ENCODE measurements at regions not wholly inside any gene's neighbourhood (a gene's known extent, or its start where the extent isn't known, plus 50 kb on each side); places are given as distances from the start of the nearest gene placed in this dataset.
A peak's percentile ranks its signal among the peaks of the same experiment; 100 is the strongest.

DNA sequence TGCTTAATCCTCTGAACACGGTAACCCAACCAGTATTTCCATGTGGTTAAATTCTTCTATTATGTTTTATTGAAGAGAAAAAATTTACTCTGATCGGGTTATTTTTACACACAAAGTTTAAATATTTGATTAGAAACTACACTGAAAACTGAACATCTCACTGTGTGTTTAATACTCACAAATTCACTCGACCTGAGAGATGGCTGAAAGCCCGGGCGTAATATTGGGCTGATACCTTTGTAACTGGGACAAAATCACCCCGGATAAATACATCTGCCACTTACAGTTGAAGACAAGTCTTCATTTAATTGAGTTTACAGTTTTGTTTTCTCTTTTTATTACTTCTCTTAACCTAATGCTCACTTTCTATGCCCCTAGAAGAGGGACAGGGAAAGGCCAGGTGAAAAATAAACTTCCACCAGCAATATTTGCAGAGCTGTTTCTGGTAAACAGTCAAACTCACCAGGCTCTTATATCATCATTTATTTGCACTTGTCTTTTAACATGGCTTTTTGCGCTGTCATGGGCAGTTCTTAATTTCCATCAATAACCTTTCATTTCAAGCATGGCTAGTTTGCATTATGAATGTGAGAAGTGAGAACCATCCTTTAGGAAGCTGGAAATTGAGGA, 145.6 kb upstream of the TMCO5A start:
- no peak for DNase-seq (ENCODE audit: low read depth, low spot score)

DNA sequence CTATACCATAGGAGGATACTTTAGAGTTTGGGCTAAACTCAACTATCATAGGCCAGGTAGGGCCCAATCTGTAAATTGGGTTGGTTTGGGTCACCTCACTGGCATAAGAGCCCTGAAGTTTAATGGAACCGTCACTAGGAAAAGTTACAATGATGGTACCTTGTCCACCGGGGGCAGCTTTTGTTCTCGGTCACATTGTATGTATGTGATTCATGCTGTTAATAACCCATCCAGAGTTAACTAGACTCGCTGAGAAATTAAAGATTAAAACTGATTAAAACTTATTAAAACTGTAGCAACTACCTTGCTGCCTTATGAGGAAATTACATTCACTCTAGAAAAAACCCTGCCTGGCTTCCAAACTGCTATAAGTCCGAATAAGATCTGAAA, 145.0 kb upstream of the TMCO5A start:
- DNase-seq (ENCODE audit: low read depth, low spot score) = no peak

DNA sequence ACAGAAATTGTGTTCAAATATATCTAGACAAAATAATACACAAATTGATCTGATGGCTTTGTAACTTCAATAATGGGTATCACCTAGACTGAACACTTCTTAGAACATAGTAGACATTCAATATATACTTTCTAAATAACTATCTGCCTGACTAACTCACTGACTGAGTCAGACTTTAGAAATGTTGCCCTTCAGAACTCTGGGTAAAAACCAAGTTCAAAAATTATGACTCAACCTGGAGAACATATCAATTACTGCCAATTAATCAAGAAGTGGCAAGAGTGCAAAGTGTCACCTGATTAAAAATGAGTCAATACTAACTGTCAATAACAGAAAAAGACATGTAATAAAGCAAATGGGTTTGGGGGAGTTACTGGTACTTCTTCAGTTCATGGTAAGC, 144.6 kb upstream of the TMCO5A start:
- DNase-seq (ENCODE audit: low read depth, low spot score) = no peak

DNA sequence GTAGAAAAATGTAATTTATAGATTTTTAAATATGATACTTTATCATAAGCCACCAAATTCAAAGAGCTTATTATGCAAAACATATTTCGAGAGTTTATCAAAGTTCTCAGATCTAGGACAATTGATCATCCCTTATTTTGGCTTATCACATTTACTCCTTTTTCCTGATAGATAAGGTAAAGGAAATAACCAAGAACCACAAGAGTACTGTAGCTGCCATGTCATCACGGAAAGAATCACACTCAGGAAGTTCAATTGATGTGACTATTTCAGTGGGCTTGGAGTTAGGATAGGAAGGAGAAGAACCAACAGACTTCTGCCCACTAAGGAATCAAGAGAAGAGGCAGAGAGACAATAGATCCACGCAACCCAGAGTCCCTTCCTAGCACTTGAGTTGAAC, 142.7 kb upstream of the TMCO5A start:
- DNase-seq (ENCODE audit: low read depth, low spot score) = no peak

DNA sequence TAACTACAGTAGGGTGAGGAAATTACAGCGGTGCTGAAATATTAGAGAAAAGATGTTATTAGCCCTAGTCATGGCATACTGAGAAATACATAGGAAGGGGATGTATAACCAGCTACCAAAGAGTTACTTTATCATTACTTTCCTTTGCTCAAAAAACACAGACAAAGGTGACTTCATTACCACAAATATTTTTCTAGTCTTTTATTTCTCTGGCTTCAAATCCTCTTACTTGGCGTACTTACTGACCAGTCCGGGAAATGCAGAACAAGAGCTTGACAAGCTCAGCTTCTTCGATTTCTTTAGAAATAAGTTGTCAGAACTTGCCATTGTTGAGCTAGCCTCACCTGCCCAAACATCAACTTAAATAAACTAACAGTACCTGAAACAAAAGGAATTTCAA, 142.1 kb upstream of the TMCO5A start:
- no peak for DNase-seq (ENCODE audit: low read depth, low spot score)

DNA sequence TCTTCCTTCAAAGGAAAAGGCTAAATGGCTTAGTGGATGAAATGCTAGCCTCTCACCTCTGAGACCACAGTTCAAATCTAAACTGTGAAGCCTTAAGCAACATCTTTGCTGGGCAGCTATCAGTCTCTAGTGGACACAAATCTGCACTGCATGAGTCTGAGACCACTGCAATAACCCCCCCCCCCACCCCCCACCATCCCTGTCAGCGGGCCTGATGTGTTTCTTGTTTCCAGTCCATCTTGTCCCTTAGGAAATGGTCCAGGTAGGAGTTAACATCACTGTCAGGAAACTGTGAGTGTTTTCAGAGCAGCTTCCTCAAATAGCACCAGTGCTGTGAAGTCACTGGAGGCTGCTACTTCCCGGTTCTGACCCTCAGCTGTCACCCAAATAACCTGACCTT, 140.6 kb upstream of the TMCO5A start:
- no peak for DNase-seq (ENCODE audit: low read depth, low spot score)

DNA sequence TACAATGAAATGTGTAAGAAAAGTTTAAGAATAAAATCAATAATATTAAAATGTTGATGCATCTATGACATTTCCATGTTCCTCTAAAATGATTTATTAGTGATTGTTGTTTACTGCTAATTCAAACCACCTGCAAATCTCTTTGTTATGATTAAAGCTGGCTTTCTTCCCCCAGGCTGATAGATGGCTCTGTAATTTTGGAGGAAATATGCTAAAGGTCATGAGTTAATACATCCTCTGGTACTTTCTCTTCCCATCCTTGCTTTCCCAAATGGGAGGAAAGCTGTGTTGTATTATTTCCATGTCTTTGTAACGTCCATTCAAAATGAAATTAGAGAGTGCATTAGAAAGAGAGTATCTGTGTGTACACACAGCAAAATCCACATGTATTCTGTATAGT, 139.5 kb upstream of the TMCO5A start:
- no peak for DNase-seq (ENCODE audit: low read depth, low spot score)

DNA sequence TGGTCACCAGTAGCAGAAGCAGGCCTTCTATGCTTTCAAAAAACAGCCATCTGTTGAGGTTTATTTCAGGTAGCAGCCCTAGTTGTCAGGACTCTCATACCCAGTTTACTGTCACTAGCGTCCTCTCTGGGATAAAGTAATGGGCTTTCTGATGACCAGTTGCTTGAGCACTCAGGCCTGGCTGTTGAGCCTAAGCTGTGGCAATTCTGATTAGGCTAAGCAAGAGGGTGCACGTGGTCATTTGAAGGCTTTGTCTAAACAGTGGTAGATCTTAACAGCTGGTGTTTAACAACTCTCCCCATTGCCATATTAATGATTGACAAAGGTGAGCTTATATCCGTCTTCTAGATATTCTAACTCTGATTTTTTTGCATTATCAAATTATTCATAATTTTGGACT, 132.9 kb upstream of the TMCO5A start:
- no peak for DNase-seq (ENCODE audit: low read depth, low spot score)

DNA sequence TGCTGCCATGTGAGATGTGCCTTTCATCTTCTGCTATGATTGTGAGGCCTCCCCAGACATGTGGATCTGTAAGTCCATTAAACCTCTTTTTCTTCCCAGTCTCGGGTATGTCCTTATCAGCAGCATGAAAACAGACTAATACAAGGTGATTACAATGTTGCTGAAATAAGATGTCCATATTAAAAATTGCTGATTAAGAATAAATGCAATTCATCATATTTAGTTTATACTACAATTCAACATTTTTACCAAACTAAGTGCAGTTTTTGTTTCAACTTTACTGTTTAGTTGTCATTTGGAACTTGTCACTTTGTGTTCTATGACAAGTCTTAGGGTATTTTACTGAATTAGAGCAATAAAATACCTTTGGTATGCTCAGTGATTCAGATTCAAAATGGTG, 127.6 kb upstream of the TMCO5A start:
- DNase-seq (ENCODE audit: low read depth, low spot score) = no peak

DNA sequence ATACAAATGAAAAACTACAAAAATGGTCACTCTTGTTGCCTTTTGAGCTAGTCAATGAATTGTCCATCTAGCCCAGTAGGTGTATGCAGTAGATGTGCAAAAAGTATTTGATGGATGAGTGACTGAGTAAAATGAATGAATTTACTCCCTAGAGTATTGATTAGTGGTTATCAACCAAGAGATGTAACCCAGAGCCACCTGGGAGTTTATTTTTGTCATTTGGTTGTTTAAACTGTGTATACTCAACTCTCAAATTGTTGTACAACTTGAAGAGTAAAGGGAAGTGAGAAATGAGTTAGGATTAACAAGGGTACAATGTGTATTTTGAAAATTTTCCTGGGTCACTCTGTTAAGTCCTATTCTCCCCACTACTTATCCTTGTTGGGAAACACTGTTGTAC, 124.1 kb upstream of the TMCO5A start:
- DNase-seq (ENCODE audit: low read depth, low spot score) = no peak

DNA sequence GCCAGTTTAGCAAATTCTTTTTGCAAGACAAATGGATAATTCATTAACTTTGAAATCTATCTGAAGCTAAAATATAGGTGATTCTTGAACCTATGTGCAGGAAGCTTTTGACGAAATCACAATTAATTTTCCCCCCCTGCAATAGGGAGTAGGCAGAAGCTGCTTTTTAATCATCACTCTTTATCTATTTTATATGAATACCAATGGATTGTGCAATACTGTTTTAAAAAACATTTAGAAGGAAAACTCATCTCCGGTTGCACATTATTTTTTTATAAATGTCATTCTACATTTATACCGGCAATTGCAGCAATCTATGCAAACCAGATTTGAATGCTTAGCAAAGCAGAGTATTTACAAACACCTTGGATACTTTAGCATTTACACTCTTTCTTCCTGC, 121.1 kb upstream of the TMCO5A start:
- DNase-seq (ENCODE audit: low read depth, low spot score) = no peak

DNA sequence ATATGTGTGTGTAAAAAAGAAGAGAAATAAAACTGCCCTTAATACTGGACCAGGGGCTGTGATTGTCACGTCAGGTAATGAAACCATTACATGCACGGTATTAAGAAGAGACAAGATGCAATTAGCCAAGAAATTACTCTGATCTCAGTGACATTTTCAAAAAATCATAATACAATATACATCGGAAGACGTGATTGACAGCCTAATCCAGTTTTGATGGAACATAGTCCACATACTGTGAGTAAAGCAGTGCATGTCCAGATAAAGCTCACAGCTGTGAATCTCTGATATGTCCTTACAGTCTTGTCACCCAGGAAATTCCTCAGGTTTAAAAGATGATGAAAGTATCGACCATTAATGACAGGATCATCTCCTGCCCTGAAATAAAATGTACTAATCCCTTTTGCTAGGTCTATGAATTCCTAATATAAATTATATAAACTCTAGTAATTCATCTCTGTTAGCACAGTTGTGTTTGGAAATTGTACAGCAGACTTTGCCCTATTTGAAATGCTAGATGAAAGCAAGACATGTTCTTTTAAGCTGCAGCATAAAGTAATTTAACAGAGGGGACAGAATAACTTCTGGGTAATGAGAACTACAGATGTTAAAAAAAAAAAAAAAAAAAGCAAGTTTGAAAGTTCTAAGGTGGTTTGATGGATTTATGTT, 119.5 kb upstream of the TMCO5A start:
- DNase-seq (ENCODE audit: low read depth, low spot score) = no peak

DNA sequence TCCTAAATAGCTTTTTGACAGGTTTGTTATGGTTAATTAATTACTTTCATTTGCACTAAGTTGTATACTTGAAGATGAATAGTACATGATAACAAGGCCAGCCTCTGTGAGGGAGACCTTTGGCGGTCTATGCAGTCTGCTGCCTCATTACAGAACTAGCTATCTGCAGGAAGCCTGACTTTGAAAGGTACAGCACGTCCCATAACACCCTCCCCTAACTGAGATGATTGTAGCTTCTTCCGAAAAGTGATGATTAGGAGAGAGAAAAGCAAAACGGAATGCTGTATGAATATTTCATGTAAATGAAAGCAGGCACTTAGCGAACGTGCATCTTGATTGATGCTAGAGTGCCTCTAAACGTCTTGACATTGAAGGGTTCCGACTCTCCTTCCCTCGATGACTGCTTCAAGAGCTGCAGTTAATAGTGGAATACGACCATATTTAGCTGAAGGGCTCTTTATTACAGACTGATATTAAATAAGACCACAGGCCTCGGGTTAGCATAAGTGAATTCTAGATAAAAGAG, 116.2 kb upstream of the TMCO5A start:
- no peak for DNase-seq (ENCODE audit: low read depth, low spot score)

DNA sequence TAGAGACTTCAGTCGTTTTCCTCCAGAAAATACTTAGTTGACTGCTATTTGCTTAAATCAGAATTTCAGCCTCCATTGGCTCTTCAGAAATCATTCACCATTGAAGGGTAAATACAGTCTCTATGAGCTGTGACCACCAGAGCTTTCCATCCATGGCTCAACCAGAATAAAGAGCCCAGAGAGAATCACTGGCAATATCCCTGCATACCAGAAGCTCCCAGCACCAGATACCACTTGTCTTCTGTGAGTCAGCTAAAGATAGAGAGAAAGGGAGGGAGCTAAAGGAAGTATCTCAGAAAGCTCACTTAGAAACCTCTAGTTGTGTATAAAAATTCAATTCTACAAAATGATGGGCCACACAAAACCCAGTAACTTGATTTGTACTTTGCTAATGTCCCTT, 115.2 kb upstream of the TMCO5A start:
- no peak for DNase-seq (ENCODE audit: low read depth, low spot score)

DNA sequence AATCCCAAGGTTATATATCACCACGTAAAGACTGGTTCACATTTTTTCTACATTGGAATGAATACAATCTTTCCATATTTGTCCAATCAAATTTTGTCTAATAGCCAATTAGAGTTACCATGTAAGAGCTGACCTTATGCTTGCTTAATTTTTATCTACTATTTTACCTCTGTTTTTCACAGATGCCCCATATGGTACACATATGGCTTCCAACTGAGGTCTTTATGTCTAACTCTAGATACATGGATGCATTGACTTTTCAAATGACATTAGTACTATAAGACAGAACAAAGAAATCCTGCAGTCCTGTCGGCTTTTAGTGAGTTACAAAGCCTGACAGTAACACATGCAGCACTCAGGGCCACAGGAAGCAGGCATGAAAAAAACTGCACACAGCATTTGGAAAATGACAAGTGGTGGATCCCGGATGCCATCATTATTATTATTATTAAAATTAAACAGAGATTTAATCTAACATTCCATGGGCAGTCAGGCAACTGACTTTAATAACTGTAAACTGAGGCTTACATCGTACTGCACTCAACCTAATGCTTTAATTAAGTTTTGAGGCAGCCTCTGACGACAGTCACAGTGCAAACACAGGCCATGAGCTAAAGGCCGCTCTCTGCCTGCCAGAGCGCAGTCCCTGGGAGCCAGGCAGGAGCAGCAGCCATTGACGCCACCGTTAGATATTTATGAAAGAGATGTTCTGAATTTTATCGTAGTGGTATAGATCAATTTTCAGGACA, 113.9 kb upstream of the TMCO5A start:
- DNase-seq (ENCODE audit: low read depth, low spot score) = no peak

DNA sequence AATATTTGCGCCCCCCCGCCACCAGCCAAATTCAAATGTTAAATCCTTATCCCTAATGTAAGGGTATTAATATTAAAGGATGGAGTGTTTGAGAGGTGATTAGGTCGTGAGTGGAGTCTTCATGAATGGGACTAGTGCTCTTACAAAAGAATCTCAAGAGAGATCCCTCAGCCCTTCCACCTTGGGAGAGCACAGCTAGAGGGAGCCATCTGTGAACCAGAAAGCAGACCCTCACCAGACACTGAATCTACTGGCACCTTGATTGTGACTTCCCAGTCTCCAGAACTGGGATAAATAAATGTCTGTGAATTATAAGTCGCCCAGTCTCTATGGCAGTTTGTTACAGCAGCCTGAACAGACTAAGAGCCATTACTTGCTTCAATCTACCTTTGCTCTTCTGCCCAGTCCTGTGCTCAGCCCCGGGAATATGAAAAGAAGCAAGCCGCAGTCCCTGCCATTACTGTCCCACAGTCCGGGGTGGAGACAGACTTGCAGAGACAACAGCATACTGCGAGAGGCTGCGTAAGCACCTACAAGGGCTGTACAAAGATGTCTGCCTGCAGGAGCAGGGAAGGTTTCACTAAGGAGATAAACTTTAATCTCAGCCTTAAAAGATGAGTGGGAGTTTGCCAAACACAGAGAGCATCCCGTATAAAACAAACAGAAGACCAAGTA, 110.7 kb upstream of the TMCO5A start:
- DNase-seq (ENCODE audit: low read depth, low spot score) = no peak

DNA sequence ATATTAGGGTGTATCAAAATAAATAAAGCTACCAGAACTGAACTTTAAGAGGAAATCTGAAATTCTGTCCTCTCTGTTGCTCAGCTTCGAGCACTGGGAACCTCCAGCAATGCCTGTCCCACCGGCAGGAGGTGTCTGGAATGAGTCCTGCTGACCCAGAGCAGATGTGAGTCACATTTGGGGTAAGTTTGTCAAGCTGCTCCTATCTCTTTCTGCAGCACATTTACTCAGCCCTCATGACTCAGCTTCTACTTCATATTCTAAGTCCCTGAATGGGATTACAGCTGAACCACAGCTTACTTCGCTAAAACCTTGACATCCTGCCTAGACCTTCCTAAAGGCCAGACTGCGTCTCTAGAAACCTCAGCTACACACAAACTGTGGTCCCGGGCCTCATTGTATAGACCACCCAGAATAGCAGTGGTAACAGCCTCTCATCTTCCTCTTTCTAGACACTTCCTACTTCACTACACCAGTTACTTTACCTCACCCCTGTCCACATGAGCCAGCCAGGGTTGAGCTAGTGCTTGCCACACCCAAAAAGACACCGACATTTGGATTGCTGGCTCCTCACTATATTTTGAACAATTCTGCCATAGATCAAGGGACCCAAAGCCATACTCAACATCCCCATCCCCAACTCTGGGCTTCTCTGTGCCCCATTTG, 109.6 kb upstream of the TMCO5A start:
- DNase-seq (ENCODE audit: low read depth, low spot score) = peak; percentile 13

DNA sequence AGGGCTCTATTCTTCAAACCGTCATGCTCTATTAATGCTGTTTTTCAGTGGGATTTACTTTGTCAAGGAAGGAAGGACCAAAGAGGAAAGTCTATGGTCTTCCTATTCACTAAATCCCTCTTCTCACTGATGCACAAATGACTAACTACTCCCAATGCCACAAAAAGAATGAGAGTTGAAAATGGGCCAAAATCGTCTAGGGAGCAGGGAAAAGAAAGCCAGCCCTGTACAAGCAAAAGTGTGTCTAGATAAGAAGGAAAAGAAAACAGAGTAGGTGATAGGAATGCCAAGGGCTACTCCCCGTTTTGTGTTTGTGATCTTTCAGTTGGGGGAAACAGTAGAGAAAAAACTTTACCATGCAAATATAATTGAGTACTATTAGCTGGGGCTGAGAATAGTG, 97.2 kb upstream of the TMCO5A start:
- no peak for DNase-seq (ENCODE audit: low read depth, low spot score)

DNA sequence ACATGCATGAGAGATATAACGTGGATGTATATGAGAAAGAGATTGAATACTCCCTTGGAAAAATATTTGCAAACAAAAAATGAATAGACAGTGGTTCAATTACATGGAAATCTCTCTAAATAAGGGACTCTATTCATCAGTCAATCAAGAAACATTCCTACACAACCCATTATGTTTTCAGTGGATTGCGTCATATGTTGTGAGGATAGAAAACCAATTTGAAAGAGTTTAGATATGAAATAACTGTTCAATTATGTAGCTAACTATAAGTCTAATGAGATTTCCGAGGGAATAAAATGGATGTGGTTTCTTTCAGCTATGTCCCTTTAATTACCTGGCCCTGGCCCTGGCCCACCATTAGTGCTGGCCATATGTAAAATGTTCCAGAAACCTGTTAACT, 86.7 kb upstream of the TMCO5A start:
- DNase-seq (ENCODE audit: low read depth, low spot score) = no peak

DNA sequence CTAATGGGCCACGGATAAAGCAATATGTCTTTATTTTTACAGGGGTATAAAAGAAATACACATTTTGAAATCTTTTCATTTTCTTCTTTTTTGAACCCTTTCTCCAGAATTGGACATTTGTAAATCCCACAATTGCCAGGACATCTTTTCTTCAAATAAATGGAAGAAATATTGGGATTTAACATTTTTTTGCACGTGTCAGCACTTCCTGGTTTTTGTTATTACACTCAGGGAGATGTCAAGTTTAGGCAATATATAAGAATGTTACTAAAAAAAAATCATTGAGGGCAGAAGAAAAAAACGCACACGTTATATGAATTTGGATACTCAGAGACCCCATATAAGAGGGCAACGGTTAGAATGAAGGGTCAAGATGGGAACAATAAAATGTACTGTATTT, 78.3 kb upstream of the TMCO5A start:
- no peak for DNase-seq (ENCODE audit: low read depth, low spot score)

DNA sequence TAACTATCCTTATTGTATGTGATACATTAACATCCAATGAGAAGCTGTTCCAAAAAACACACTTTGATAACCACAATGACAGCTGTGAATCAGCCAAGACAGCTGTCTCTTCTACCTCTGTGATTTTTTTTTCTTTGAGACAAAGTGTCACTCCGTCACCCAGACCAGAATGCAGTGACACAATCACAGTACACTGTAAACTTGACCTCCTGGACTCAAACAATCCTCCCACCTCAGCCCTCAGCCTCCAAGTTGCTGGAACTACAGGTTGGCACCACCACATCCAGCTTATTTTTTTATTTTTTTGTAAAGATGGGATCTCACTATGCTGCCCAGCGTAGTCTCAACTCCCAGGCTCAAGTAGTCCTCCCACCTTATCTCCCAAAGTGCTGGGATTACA, 73.5 kb upstream of the TMCO5A start:
- no peak for DNase-seq (ENCODE audit: low read depth, low spot score)

DNA sequence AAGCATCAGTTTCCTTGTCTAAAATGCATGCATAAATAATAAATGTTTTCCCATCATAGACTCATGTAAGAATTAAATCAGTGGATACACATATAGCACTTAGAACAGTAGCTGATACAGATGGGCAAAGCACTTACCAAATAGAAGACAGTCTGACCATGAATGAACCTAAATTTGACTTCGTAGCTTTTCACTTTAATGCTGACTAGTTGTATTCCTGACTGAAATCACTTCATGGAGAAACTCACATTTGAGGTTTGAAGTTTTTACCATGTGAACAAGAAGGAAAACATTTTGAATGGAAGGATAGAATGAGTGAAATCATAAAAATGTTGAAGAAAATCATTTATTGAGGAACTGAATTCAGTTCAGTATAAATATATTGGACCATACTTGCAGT, 68.8 kb upstream of the TMCO5A start:
- no peak for DNase-seq (ENCODE audit: low read depth, low spot score)
